Smooth muscle cell (in vitro differentiated cells): ENCODE measurements at regions not wholly inside any gene's neighbourhood (a gene's known extent, or its start where the extent isn't known, plus 50 kb on each side); places are given as distances from the start of the nearest gene placed in this dataset.
"Not testable (repeated sequence)": the region's sequence is repeated elsewhere in the genome, so short reads cannot be mapped to it uniquely, and the experiment has no call there.

Experiments used
- DNase-seq: peaks from one replicate; lab custom pipeline; 2025; ENCODE audit not compliant: unreplicated experiment; lab: John Stamatoyannopoulos, UW
- H2AFZ ChIP-seq: fragments of 200-600 bp; sonication (generic); 2 replicates; pipeline ENCODE4 v1.6.0; 2016; ENCODE audit warnings: antibody characterized with exemption, low read depth, mild to moderate bottlenecking
- H3F3A ChIP-seq: fragments of 200-600 bp; sonication (generic); 2 replicates; pipeline ENCODE4 v1.6.0; 2017; ENCODE audit warnings: antibody characterized with exemption, low read depth
- H3K27ac ChIP-seq: fragments of 200-600 bp; sonication (generic); 2 replicates; pipeline ENCODE4 v1.5.1; 2016; ENCODE audit warnings: low read depth, mild to moderate bottlenecking
- H3K27me3 ChIP-seq: fragments of 200-600 bp; sonication (generic); 2 replicates; pipeline ENCODE4 v1.6.1; 2016; ENCODE audit warnings: low read depth, mild to moderate bottlenecking
- H3K36me3 ChIP-seq: fragments of 200-600 bp; sonication (generic); 2 replicates; pipeline ENCODE4 v1.5.1; 2016; ENCODE audit warnings: low read depth
- H3K4me1 ChIP-seq: fragments of 200-600 bp; sonication (generic); 2 replicates; pipeline ENCODE4 v1.5.1; 2016; ENCODE audit warnings: low read depth
- H3K4me2 ChIP-seq: fragments of 200-600 bp; sonication (generic); 2 replicates; pipeline ENCODE4 v1.6.0; 2016; ENCODE audit warnings: mild to moderate bottlenecking
- H3K4me3 ChIP-seq: fragments of 200-600 bp; sonication (generic); 2 replicates; pipeline ENCODE4 v1.5.1; 2016; ENCODE audit warnings: mild to moderate bottlenecking
- H3K79me2 ChIP-seq: fragments of 200-600 bp; sonication (generic); 2 replicates; pipeline ENCODE4 v1.6.0; 2016; ENCODE audit warnings: low read depth, mild to moderate bottlenecking
- H3K9ac ChIP-seq: fragments of 200-600 bp; sonication (generic); 2 replicates; pipeline ENCODE4 v1.6.0; 2016; ENCODE audit warnings: low read depth
- H3K9me3 ChIP-seq: fragments of 200-600 bp; sonication (generic); replicated peaks from 2 replicates; pipeline ENCODE4 v1.5.1; 2016; ENCODE audit warnings: low read depth
- H4K20me1 ChIP-seq: fragments of 200-600 bp; sonication (generic); 2 replicates; pipeline ENCODE4 v1.6.0; 2016; ENCODE audit warnings: low read depth
- WGBS: methylation state at CpG from one replicate; pipeline ENCODE4 v1.1.7; 2016; ENCODE audit warnings: low lambda C conversion rate; 5-methylcytosine and 5-hydroxymethylcytosine counted together
- TF ChIP-seq, protein P1 (sequence below): fragments of 200-600 bp; sonication (generic); IDR thresholded peaks from 2 replicates; pipeline ENCODE4 v1.5.1; 2017; ENCODE audit warnings: borderline replicate concordance, mild to moderate bottlenecking, antibody characterized with exemption; ENCODE audit not compliant: insufficient read depth, poor library complexity, severe bottlenecking

DNA sequence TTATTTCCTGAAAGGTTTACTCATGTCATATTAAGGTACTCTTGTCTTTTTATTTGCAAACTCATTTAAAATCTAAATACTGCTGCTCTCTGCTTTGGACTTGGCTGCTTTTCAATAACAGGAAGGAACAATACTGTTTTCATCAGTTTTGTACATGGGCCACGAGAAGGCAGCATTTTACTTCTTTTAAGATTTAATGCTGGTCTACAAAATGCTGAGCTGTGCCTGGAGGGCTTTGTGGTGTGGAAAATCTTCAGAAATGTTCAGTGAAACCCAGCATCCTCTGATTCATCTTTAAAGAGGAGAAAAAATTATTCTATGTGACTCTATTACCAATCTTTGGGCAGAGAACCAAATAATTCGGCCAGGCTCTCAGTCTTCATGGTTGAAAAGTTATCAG lies 155.9 kb downstream of the POTEB3 start:
- not testable (repeated sequence) for H3K4me3 ChIP-seq, DNase-seq, H4K20me1 ChIP-seq, H3K27me3 ChIP-seq, H3K36me3 ChIP-seq, H2AFZ ChIP-seq, H3F3A ChIP-seq, H3K9ac ChIP-seq, H3K9me3 ChIP-seq, H3K4me1 ChIP-seq, H3K4me2 ChIP-seq, H3K27ac ChIP-seq, H3K79me2 ChIP-seq
- WGBS = 39% methylated on average over 1 of the region's 2 CpGs

DNA sequence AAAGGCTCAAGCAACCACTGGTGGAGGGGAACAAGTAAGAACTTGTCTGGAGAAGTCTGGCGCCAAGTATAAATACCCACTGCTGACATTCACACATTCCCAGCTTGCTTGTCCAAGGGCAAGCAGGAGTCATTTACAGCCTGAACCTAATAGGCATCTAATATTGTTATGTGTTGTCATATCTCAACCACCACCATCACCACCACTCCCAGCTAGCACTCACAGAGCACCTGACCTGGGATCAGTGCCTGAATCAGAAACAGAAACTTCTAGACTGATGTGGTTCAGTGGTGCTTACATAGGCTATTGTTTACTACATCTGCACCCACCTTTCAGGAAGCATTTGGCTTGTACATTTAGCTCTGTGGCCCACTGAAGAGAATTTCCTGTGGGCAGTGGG lies 157.1 kb downstream of the POTEB3 start:
- H3K4me2 ChIP-seq, DNase-seq, H3K9me3 ChIP-seq, H3K27me3 ChIP-seq, H3K4me3 ChIP-seq, H3K27ac ChIP-seq, H3K36me3 ChIP-seq, H3K4me1 ChIP-seq, H3F3A ChIP-seq, H3K79me2 ChIP-seq, H4K20me1 ChIP-seq, H3K9ac ChIP-seq, H2AFZ ChIP-seq: not testable (repeated sequence)
- WGBS = no CpG with 5 or more reads among the region's 1 CpG

DNA sequence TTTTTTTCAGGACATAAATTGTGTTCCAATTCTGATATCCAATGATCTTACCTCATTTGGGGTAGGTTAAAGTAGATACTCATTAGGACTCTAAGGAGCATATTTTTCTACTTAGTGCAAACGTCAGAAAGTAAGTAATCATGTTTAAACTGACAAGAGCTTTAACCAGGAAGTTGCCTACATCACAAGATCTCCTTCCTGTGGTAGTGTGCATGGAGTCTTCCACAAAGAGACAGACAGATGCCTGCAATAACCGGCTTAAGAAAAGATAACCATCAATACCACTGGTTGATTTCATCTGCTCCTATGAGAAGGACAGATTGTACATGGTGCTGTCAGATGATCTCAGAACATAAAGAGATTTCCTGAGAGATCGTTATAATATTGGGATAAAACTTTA lies 160.0 kb downstream of the POTEB3 start:
- H4K20me1 ChIP-seq, H3K36me3 ChIP-seq, H3K9ac ChIP-seq, H3K4me1 ChIP-seq, H3F3A ChIP-seq, H3K79me2 ChIP-seq, DNase-seq, H3K27ac ChIP-seq, H3K27me3 ChIP-seq, H2AFZ ChIP-seq, H3K9me3 ChIP-seq, H3K4me3 ChIP-seq, H3K4me2 ChIP-seq: not testable (repeated sequence)
- no CpG with 5 or more reads among the region's 3 CpGs for WGBS

DNA sequence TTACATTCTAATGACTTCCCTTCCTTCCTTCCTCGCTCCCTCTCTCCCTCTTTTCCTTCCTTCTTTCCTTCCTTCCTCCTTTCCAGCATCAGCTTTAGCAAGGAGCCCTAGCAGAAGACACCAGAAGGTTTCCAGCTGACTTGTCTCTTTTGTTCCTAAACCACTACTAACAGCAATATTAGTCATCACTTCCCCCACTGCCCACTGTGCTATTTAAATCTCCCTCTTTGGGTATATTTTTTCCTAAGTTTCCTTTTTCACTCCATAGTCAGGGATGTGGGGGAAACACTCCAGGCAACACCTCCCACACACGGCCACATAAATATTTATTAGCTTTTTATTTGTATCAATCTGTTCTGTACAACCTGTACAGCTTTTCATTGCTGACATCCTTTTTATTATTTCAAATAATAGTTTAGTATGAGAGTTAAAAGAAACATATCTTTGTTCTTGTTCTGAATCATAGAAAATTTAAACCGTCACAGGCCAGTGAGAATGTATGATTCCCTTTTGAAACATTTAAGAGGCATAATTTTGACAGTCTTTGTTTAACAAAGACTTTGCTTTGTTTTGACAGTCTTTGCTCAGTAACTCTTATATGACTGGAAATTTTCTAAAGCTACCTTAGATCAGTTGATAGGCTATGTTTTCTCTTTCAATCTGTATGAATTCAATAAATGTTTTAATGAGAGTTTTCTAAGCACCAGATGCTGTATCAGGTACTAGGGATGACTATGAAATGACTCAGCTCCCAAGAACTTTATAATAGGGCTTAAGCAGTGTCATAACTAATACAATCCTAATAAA lies 167.9 kb downstream of the POTEB3 start:
- H3K4me2 ChIP-seq, H3F3A ChIP-seq, DNase-seq, H3K4me1 ChIP-seq, H4K20me1 ChIP-seq, H3K9ac ChIP-seq, H3K79me2 ChIP-seq, H3K4me3 ChIP-seq, H3K27me3 ChIP-seq, H3K27ac ChIP-seq, H2AFZ ChIP-seq, H3K36me3 ChIP-seq: not testable (repeated sequence)
- H3K9me3 ChIP-seq = peaks cover 44% of the 10 kb centered on the region
- WGBS = 51% methylated on average over 3 of the region's 3 CpGs

DNA sequence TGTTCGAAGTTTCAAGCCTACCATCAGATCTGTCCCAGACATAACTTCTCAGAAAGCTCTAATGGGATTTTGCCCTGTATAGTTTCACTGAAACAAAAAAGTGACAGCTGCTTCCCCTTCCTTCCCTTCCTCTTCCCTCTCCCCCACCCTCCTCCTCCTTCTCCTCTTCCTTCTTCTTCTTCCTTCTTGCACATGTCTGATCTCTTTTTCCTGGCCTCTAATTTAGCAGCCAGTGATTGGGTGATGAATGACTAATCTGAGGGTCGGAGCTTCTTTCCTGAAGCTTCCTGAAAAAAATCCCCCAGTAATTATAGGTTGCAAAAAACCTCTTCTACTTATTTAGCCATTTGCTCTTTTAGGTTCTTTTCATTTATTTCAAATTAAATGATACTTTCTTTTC lies 168.7 kb downstream of the POTEB3 start:
- Histone ChIP-seq H2AFZ (no peak overlapping the region), H4K20me1 (no peaks in the 10 kb centered on the region), H3F3A (no peaks in the 10 kb centered on the region), H3K36me3 (no peaks in the 10 kb centered on the region), H3K27ac (no peak overlapping the region), H3K9me3 (peaks cover 49% of the 10 kb centered on the region), H3K27me3 (no peaks in the 10 kb centered on the region), H3K4me1 (no peaks in the 10 kb centered on the region), H3K79me2 (no peaks in the 10 kb centered on the region), H3K9ac (no peak overlapping the region), H3K4me3 (no peak overlapping the region), H3K4me2 (no peak overlapping the region)
- TF ChIP-seq, protein P1, sequence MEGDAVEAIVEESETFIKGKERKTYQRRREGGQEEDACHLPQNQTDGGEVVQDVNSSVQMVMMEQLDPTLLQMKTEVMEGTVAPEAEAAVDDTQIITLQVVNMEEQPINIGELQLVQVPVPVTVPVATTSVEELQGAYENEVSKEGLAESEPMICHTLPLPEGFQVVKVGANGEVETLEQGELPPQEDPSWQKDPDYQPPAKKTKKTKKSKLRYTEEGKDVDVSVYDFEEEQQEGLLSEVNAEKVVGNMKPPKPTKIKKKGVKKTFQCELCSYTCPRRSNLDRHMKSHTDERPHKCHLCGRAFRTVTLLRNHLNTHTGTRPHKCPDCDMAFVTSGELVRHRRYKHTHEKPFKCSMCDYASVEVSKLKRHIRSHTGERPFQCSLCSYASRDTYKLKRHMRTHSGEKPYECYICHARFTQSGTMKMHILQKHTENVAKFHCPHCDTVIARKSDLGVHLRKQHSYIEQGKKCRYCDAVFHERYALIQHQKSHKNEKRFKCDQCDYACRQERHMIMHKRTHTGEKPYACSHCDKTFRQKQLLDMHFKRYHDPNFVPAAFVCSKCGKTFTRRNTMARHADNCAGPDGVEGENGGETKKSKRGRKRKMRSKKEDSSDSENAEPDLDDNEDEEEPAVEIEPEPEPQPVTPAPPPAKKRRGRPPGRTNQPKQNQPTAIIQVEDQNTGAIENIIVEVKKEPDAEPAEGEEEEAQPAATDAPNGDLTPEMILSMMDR = no peak
- no peak for DNase-seq
- WGBS = 48% methylated on average over 2 of the region's 2 CpGs
